ENCODE measurements at regions not wholly inside any gene's neighbourhood (a gene's known extent, or its start where the extent isn't known, plus 50 kb on each side); places are given as distances from the start of the nearest gene placed in this dataset.
"Not testable (repeated sequence)": the region's sequence is repeated elsewhere in the genome, so short reads cannot be mapped to it uniquely, and the experiment has no call there.

- 30 to 39% methylated on average over 2 of the region's 2 CpGs for WGBS, 2 donors
- no peak for DNase-seq
- no peak for TF ChIP-seq CTCF (IDR thresholded peaks at IDR 0.05)
- peak in 1 of 8 donors; percentile 29 for ATAC-seq
- no peaks in the 10 kb centered on the region for H3K27me3 ChIP-seq
- H3K27ac ChIP-seq, result no peak overlapping the region
- H3K4me3 ChIP-seq, result no peak overlapping the region
- H3K9me3 ChIP-seq, result no peaks in the 10 kb centered on the region
- H3K36me3 ChIP-seq, result no peaks in the 10 kb centered on the region
- intact Hi-C loops (cut with DNase I), result no loop called here
- H3K4me1 ChIP-seq, result no peaks in the 10 kb centered on the region
Observed at GRCh38 chr4:66728280-66728679, 817.0 kb downstream of the CENPC start.

GRCh38 chr4:66712301-66712921 is 832.9 kb downstream of the CENPC start:
- H3K4me3 ChIP-seq; intact Hi-C loops (cut with DNase I); H3K27ac ChIP-seq; ATAC-seq; H3K27me3 ChIP-seq; H3K9me3 ChIP-seq; H3K36me3 ChIP-seq; DNase-seq; H3K4me1 ChIP-seq: not testable (repeated sequence)
- WGBS, 2 donors, result 91 to 95% methylated on average over 30 of the region's 30 CpGs

- no peaks in the 10 kb centered on the region for H3K4me1 ChIP-seq
- intact Hi-C loops (cut with DNase I), result no loop called here
- 90 to 97% methylated on average over 2 of the region's 2 CpGs for WGBS, 2 donors
- H3K27me3 ChIP-seq, result no peaks in the 10 kb centered on the region
- DNase-seq (no peak), ATAC-seq (no peak)
- no peaks in the 10 kb centered on the region for H3K36me3 ChIP-seq
- peaks cover 0 to 5% (median 0%) of the 10 kb centered on the region in 11 donors for H3K9me3 ChIP-seq
- no peak overlapping the region for H3K4me3 ChIP-seq
- TF ChIP-seq CTCF (IDR thresholded peaks at IDR 0.05), result no peak
- H3K27ac ChIP-seq, result no peak overlapping the region
Observed at GRCh38 chr4:66704243-66704642, 841.1 kb downstream of the CENPC start.

DNA sequence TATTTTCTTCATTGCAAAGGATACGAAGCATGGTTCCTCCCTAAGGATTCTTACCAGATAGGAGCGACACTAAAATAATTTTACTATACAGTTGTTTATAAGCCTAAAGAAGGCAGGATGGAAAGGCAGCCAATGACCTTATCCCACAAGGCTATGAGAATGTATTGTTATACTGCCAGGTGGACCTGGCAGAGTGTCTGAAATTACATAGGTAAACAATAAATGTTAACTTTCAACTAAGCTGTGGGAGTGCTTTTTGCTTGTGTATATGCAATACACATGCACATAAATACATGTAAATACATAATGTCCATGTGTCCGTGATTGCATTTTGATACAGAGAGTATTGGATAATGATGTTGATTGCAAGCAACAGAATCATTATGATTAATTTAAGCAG is 850.6 kb downstream of the CENPC start:
- WGBS, 2 donors, result 67 to 81% methylated on average over 3 of the region's 3 CpGs
- intact Hi-C loops (cut with DNase I), result no loop called here
- no peak for TF ChIP-seq CTCF (IDR thresholded peaks at IDR 0.05)
- Histone ChIP-seq H3K4me1 (no peaks in the 10 kb centered on the region), H3K36me3 (no peaks in the 10 kb centered on the region), H3K27ac (no peak overlapping the region), H3K4me3 (no peak overlapping the region), H3K27me3 (no peaks in the 10 kb centered on the region), H3K9me3 (peaks cover 0 to 16% (median 0%) of the 10 kb centered on the region in 11 donors)
- no peak for DNase-seq
- ATAC-seq, result no peak

- no peak for TF ChIP-seq CTCF (IDR thresholded peaks at IDR 0.05)
- ATAC-seq (no peak), DNase-seq (no peak)
- intact Hi-C loops (cut with DNase I), result no loop called here
- Histone ChIP-seq H3K9me3 (peaks cover 0 to 11% (median 0%) of the 10 kb centered on the region in 11 donors), H3K27me3 (no peaks in the 10 kb centered on the region), H3K27ac (no peak overlapping the region), H3K36me3 (no peaks in the 10 kb centered on the region), H3K4me3 (no peak overlapping the region), H3K4me1 (no peaks in the 10 kb centered on the region)
- WGBS, 2 donors, result 34 to 40% methylated on average over 1 of the region's 1 CpG
Observed at GRCh38 chr4:66693694-66694093, 851.6 kb downstream of the CENPC start.

Measured in heart right ventricle (tissue), 16 donors.